T-cell (primary cell): ENCODE measurements at regions not wholly inside any gene's neighbourhood (a gene's known extent, or its start where the extent isn't known, plus 50 kb on each side); places are given as distances from the start of the nearest gene placed in this dataset.

ENCODE experiments used
- ATAC-seq, 4 experiments: fragments of 200-7000 bp in 3 of 4; fragments of 150-1000 bp in 1 of 4; cut with Tn5 transposase; replicated peaks in 1 of 4; 1 replicate in 3 of 4; 2 replicates in 1 of 4; pipeline ENCODE4 v1.10.0; 2021; ENCODE audit warnings: moderate library complexity in 3 of 4, mild to moderate bottlenecking in 2 of 4, moderate number of reproducible peaks in 1 of 4
- CTCF ChIA-PET, 2 donors: fragments of 300-600 bp; sonication (Branson Sonifier 250); formaldehyde crosslinking; loops; one replicate each; lab custom pipeline; 2022; ENCODE audit warnings: antibody characterized with exemption in 2 of 2; lab: Charles Lee
- POLR2A ChIA-PET, 2 donors: fragments of 300-600 bp; sonication (Branson Sonifier 250); formaldehyde crosslinking; loops; one replicate each; lab custom pipeline; 2022; ENCODE audit warnings: antibody characterized with exemption in 2 of 2; lab: Charles Lee
- DNase-seq, 35 experiments: peaks; one replicate each; pipeline versions ENCODE4 v3.0.0 to v3.0.0-alpha.2; 2013 to 2023
- H3K27ac ChIP-seq: one replicate; pipeline ENCODE4 v1.5.1; 2013; ENCODE audit warnings: low read length
- H3K27me3 ChIP-seq, 2 experiments: replicated peaks in 1 of 2; 1 replicate in 1 of 2; 2 replicates in 1 of 2; pipeline versions ENCODE4 v1.6.1 to v1.7.0; 2013; ENCODE audit warnings: low read length in 1 of 2, mixed read lengths in 1 of 2; ENCODE audit not compliant: control insufficient read depth in 2 of 2, insufficient read depth in 2 of 2; ENCODE audit errors: extremely low read depth in 1 of 2
- H3K36me3 ChIP-seq, 2 donors: 1 replicate in 1 of 2; 2 replicates in 1 of 2; pipeline versions ENCODE4 v1.6.1 to v1.7.0; 2013; ENCODE audit warnings: low read length in 1 of 2; ENCODE audit not compliant: control insufficient read depth in 2 of 2, insufficient read depth in 1 of 2; ENCODE audit errors: extremely low read depth in 1 of 2
- H3K4me1 ChIP-seq, 2 experiments: 1 replicate in 1 of 2; 2 replicates in 1 of 2; pipeline versions ENCODE4 v1.6.1 to v1.7.0; 2013; ENCODE audit warnings: low read length in 2 of 2, mixed read lengths in 1 of 2; ENCODE audit not compliant: insufficient read depth in 2 of 2, control insufficient read depth in 1 of 2; ENCODE audit errors: extremely low read depth in 1 of 2
- H3K4me3 ChIP-seq, 2 donors: 1 replicate in 1 of 2; 2 replicates in 1 of 2; pipeline versions ENCODE4 v1.5.1 to v1.7.0; 2013; ENCODE audit warnings: mild to moderate bottlenecking in 2 of 2, low read length in 1 of 2, moderate library complexity in 1 of 2; ENCODE audit not compliant: control insufficient read depth in 1 of 2; ENCODE audit errors: extremely low read depth in 1 of 2
- H3K9me3 ChIP-seq: 2 replicates; pipeline ENCODE4 v1.7.0; 2013
- H3K27ac Mint-ChIP-seq, 2 donors: one replicate each; pipeline ENCODE4 v1.8.0; 2020 to 2021; ENCODE audit warnings: mild to moderate bottlenecking in 2 of 2, mixed read lengths in 2 of 2
- H3K27me3 Mint-ChIP-seq, 2 donors: one replicate each; pipeline ENCODE4 v1.8.0; 2021 to 2022; ENCODE audit warnings: mixed read lengths in 2 of 2
- H3K36me3 Mint-ChIP-seq: one replicate; pipeline ENCODE4 v1.8.0; 2021; ENCODE audit warnings: mixed read lengths
- H3K4me1 Mint-ChIP-seq, 3 donors: one replicate each; pipeline ENCODE4 v1.8.0; 2020 to 2022; ENCODE audit warnings: mixed read lengths in 3 of 3, mild to moderate bottlenecking in 1 of 3
- H3K4me3 Mint-ChIP-seq, 3 donors: one replicate each; pipeline ENCODE4 v1.8.0; 2020 to 2022; ENCODE audit warnings: mild to moderate bottlenecking in 3 of 3, mixed read lengths in 3 of 3, moderate library complexity in 3 of 3
- H3K9me3 Mint-ChIP-seq, 3 donors: one replicate each; pipeline ENCODE4 v1.8.0; 2020 to 2022; ENCODE audit warnings: mixed read lengths in 3 of 3
- WGBS: methylation state at CpG from one replicate; pipeline ENCODE4 v1.1.5; 2013; ENCODE audit warnings: missing lambda C conversion rate; ENCODE audit not compliant: insufficient coverage; 5-methylcytosine and 5-hydroxymethylcytosine counted together

DNA sequence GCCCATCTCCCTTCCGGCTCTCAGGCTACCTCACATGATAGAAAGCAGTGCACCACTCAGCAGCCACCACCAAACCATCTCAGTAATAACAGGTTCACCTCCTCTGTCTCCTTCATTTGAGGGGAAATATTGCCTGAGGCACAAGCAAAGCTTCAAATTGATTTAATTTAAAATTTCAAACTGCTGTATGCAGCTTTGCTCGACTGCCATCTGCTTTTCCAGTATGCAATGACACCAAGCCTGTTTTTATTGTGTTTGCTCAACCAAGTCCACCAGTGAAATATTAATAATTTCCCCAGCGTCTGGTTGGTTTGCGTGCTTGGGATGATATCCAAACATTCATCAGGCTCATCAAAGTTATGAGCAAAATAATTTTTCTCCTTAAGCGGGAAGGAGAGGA, 552.4 kb upstream of the DAB1 start:
- H3K9me3 ChIP-seq = no peaks in the 10 kb centered on the region
- ATAC-seq = no peak
- CTCF ChIA-PET = no interaction called here
- H3K4me3 ChIP-seq = no peak overlapping the region
- Mint-ChIP-seq H3K36me3 (no peaks in the 10 kb centered on the region), H3K4me1 (no peaks in the 10 kb centered on the region), H3K27ac (no peak overlapping the region), H3K4me3 (no peak overlapping the region), H3K9me3 (peaks cover 0 to 20% (median 12%) of the 10 kb centered on the region in 3 donors), H3K27me3 (peaks cover 2 to 14% of the 10 kb centered on the region in 2 donors)
- H3K36me3 ChIP-seq = no peaks in the 10 kb centered on the region
- POLR2A ChIA-PET = no interaction called here
- H3K27me3 ChIP-seq = no peaks in the 10 kb centered on the region
- no peak overlapping the region for H3K27ac ChIP-seq
- WGBS = 80% methylated on average over 2 of the region's 5 CpGs
- no peaks in the 10 kb centered on the region for H3K4me1 ChIP-seq
- no peak for DNase-seq

DNA sequence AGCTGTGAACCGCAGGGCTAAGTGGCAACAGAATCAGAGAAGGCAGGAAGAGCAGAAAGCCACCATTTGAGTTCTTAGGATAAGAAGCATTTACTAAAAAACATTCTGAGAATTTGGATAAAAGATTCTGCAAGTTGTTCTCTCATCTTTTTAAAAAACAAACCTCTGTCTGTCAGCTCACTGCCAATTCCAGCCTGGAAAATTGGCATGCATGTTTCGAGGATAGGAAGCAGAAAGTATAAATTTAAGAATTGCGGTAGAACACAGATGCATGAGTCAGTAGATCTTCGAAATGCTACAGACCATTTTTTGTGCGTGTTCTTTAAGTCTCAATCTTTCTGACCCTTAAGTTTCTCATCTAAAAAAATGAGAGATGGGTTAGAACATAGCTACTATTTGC, 544.5 kb upstream of the DAB1 start:
- no peaks in the 10 kb centered on the region for H3K27me3 ChIP-seq
- Mint-ChIP-seq H3K36me3 (no peaks in the 10 kb centered on the region), H3K27ac (no peak overlapping the region), H3K27me3 (peaks cover 4% of the 10 kb centered on the region in 2 donors), H3K9me3 (peaks cover 0 to 4% (median 3%) of the 10 kb centered on the region in 3 donors), H3K4me1 (no peaks in the 10 kb centered on the region), H3K4me3 (no peak overlapping the region)
- DNase-seq (no peak), ATAC-seq (no peak)
- no peaks in the 10 kb centered on the region for H3K9me3 ChIP-seq
- H3K36me3 ChIP-seq = no peaks in the 10 kb centered on the region
- no peak overlapping the region for H3K27ac ChIP-seq
- H3K4me3 ChIP-seq = no peak overlapping the region
- H3K4me1 ChIP-seq = no peaks in the 10 kb centered on the region
- ChIA-PET CTCF (no interaction called here), POLR2A (no interaction called here)
- WGBS = no CpG with 5 or more reads among the region's 5 CpGs

DNA sequence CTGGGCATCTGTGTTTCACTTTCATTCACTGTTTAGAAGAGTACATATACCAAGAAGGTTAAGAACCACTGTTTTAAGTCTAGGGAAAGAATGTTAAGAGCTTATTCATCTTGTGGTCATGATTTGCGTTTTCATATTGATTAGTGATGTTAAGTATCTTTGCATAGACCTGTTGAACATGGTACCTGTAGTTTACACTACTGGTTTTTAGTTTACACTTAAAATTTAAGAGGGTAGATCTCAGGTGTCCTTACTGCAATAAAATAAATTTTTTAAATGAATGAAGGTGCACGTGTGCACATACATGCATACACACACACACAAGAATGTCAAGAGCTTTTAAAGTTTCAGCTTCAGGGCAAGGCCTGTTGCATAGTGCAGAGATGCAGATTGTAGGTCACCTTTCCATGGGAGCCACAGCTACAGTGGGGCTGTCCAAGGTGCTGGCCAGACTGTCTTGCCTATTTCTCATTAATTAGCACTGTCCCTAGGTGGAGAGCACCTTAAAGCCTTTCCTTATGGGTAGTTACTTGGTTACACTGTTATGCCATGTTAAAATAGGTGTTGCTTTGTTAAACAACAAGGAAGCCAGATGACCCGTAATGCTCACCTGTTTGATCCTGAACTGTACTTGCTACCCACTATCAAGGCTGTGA, 543.0 kb upstream of the DAB1 start:
- Mint-ChIP-seq H3K27ac (no peak overlapping the region), H3K36me3 (no peaks in the 10 kb centered on the region), H3K4me3 (no peak overlapping the region), H3K4me1 (no peaks in the 10 kb centered on the region), H3K9me3 (peaks cover 0 to 3% (median 0%) of the 10 kb centered on the region in 3 donors), H3K27me3 (peaks cover 4% of the 10 kb centered on the region in 2 donors)
- no peak overlapping the region for H3K4me3 ChIP-seq
- no peaks in the 10 kb centered on the region for H3K9me3 ChIP-seq
- ATAC-seq (no peak), DNase-seq (no peak)
- ChIA-PET POLR2A (no interaction called here), CTCF (no interaction called here)
- no peaks in the 10 kb centered on the region for H3K36me3 ChIP-seq
- WGBS = no CpG with 5 or more reads among the region's 3 CpGs
- no peaks in the 10 kb centered on the region for H3K4me1 ChIP-seq
- no peaks in the 10 kb centered on the region for H3K27me3 ChIP-seq
- no peak overlapping the region for H3K27ac ChIP-seq

DNA sequence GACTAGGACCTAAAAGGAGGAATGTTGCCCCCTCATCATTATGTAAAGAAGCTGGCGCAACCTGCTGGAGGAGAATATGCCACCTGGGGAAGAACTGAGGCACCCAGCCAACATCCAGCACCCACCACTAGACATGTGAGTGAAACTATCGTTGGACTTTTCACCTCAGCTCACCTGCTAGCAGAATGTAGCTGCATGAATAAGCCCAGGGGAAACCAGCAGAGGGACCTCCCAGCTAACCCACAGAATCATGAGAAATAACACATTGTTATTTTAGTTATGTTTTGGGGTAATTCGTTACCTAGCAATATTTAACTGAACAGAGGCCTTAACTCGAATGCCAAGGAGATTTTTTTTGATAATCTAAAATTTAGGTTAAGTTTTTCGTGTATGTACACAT, 542.5 kb upstream of the DAB1 start:
- POLR2A ChIA-PET = no interaction called here
- Histone ChIP-seq H3K4me1 (no peaks in the 10 kb centered on the region), H3K27ac (no peak overlapping the region), H3K36me3 (no peaks in the 10 kb centered on the region), H3K9me3 (no peaks in the 10 kb centered on the region), H3K27me3 (no peaks in the 10 kb centered on the region), H3K4me3 (no peak overlapping the region)
- peaks cover 3 to 4% of the 10 kb centered on the region in 2 donors for H3K27me3 Mint-ChIP-seq
- no peak for ATAC-seq
- no peak for DNase-seq
- no peaks in the 10 kb centered on the region for H3K36me3 Mint-ChIP-seq
- 60% methylated on average over 1 of the region's 5 CpGs for WGBS
- H3K9me3 Mint-ChIP-seq = peaks cover 0 to 3% (median 0%) of the 10 kb centered on the region in 3 donors
- CTCF ChIA-PET = no interaction called here
- H3K4me3 Mint-ChIP-seq = no peak overlapping the region
- H3K27ac Mint-ChIP-seq = no peak overlapping the region
- H3K4me1 Mint-ChIP-seq = no peaks in the 10 kb centered on the region

DNA sequence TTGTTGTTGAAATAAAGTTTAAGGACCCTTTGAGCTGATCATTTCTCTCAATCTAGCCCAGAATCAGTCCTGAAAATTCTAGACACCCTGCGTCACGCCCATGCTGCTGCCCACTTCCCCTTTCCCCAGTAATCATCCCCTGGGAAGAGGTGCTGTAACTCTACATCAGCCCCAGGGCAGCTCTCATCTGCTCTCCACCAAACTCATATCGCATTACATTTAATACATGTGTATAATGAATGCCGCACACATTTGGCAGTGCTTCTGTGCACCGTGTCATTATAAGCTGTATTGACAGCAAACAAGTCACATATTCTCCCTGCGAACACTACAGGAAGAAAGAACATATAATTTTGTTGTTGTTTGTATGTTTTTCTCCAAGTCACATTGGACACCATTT, 539.7 kb upstream of the DAB1 start:
- Histone ChIP-seq H3K9me3 (no peaks in the 10 kb centered on the region), H3K36me3 (no peaks in the 10 kb centered on the region), H3K4me1 (no peaks in the 10 kb centered on the region), H3K27ac (no peak overlapping the region), H3K27me3 (no peaks in the 10 kb centered on the region), H3K4me3 (no peak overlapping the region)
- no peak overlapping the region for H3K27ac Mint-ChIP-seq
- CTCF ChIA-PET = no interaction called here
- ATAC-seq (no peak), DNase-seq (no peak)
- POLR2A ChIA-PET = no interaction called here
- H3K4me3 Mint-ChIP-seq = no peak overlapping the region
- H3K9me3 Mint-ChIP-seq = peaks cover 0 to 3% (median 0%) of the 10 kb centered on the region in 3 donors
- no peaks in the 10 kb centered on the region for H3K4me1 Mint-ChIP-seq
- H3K36me3 Mint-ChIP-seq = no peaks in the 10 kb centered on the region
- no CpG with 5 or more reads among the region's 6 CpGs for WGBS
- peaks cover 3 to 4% of the 10 kb centered on the region in 2 donors for H3K27me3 Mint-ChIP-seq

DNA sequence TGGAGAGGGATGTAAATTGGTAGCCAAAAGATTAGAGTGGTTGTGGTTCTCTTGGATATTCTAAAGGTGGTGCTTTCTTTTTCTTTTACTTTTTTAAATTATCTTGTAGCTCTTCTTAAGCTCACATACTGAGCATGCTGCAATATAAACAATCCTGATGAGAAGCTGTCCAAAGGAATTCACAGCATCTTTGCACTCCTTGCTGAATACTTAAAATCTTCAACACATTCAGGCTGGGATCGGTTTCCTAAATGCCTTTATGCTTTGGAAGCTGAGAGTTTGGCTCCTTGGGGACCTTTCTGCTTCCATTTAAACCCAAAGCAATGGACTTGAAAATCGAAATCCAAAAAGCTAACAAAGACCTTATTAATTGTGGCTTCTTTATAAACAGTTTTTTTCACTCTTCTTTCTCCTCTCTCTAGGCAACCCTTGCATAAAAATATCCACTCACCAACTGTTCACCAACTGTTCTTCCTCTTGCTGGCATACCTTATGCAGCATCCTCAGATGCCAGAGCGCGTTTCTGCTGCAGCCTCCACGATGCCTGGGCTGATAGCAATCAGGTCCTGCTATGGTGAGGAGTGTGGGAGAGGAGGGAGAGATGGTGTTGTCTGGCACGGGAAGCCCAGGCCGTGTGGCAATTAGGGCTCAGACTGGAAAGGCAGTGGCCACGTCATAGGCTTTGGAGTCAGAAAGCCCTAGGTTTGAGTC, 535.8 kb upstream of the DAB1 start:
- Mint-ChIP-seq H3K4me3 (no peak overlapping the region), H3K36me3 (no peaks in the 10 kb centered on the region), H3K27me3 (peaks cover 0 to 3% of the 10 kb centered on the region in 2 donors), H3K9me3 (no peaks in the 10 kb centered on the region), H3K4me1 (no peaks in the 10 kb centered on the region), H3K27ac (no peak overlapping the region)
- Histone ChIP-seq H3K27me3 (no peaks in the 10 kb centered on the region), H3K27ac (no peak overlapping the region), H3K4me1 (no peaks in the 10 kb centered on the region), H3K9me3 (no peaks in the 10 kb centered on the region), H3K4me3 (no peak overlapping the region), H3K36me3 (no peaks in the 10 kb centered on the region)
- WGBS = 60% methylated on average over 5 of the region's 8 CpGs
- POLR2A ChIA-PET = no interaction called here
- DNase-seq (no peak), ATAC-seq (no peak)
- CTCF ChIA-PET = no interaction called here
